ENCODE measurements at regions not wholly inside any gene's neighbourhood (a gene's known extent, or its start where the extent isn't known, plus 50 kb on each side); places are given as distances from the start of the nearest gene placed in this dataset.
A peak's percentile ranks its signal among the peaks of the same experiment; 100 is the strongest.

DNA sequence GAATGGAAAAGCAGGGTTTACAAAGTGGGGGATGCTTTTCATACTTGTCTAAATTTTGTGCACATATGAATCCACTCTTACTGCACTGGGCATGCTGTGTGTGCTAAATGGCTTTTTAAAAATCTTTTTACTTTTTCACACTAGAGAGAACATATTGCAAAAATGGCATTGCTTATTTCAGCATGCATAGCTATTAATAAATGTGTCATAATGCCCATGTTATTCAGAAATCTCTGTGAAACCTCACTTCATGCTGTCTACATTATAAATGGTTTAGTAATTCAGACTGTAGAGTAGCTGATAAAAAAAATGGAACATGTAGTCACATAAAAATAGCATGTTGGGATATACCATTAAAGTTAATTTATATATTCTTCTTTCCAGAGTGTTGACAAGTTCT is 593.8 kb downstream of the RPL10L start:
- TF ChIP-seq, protein P1, sequence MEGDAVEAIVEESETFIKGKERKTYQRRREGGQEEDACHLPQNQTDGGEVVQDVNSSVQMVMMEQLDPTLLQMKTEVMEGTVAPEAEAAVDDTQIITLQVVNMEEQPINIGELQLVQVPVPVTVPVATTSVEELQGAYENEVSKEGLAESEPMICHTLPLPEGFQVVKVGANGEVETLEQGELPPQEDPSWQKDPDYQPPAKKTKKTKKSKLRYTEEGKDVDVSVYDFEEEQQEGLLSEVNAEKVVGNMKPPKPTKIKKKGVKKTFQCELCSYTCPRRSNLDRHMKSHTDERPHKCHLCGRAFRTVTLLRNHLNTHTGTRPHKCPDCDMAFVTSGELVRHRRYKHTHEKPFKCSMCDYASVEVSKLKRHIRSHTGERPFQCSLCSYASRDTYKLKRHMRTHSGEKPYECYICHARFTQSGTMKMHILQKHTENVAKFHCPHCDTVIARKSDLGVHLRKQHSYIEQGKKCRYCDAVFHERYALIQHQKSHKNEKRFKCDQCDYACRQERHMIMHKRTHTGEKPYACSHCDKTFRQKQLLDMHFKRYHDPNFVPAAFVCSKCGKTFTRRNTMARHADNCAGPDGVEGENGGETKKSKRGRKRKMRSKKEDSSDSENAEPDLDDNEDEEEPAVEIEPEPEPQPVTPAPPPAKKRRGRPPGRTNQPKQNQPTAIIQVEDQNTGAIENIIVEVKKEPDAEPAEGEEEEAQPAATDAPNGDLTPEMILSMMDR (optimal IDR thresholded peaks at IDR 0.05 in 1 of 3, IDR thresholded peaks at IDR 0.05 in 1 of 3, conservative IDR thresholded peaks at IDR 0.05 in 1 of 3; ENCODE audit: extremely low read depth in 1 of 3, insufficient read depth in 2 of 3, low read length in 3 of 3) = no peak
- TF ChIP-seq EZH2 (IDR thresholded peaks at IDR 0.05; ENCODE audit: low read length) = no peak
- Histone ChIP-seq H4K20me1 (ENCODE audit: control insufficient read depth, extremely low read depth, insufficient read depth, low read length) (no peaks in the 10 kb centered on the region), H3K79me2 (ENCODE audit: control insufficient read depth, insufficient read depth, low read length) (no peaks in the 10 kb centered on the region), H3K36me3 (ENCODE audit: control insufficient read depth in 2 of 2, extremely low read depth in 1 of 2, insufficient read depth in 2 of 2, low read length in 2 of 2) (no peaks in the 10 kb centered on the region), H3K27ac (ENCODE audit: control insufficient read depth, insufficient read depth, low read length) (no peak overlapping the region), H3K9ac (ENCODE audit: control insufficient read depth, extremely low read depth, insufficient read depth, low read length) (no peak overlapping the region), H3K9me3 (ENCODE audit: control insufficient read depth, low read depth, low read length) (no peaks in the 10 kb centered on the region), H3K4me1 (ENCODE audit: control insufficient read depth, extremely low read depth, insufficient read depth, low read length) (peaks cover 5% of the 10 kb centered on the region), H3K9me1 (ENCODE audit: control insufficient read depth, extremely low read depth, insufficient read depth, low read length) (no peaks in the 10 kb centered on the region), H3K4me3 (ENCODE audit: control insufficient read depth in 2 of 3, extremely low read depth in 1 of 3, insufficient read depth in 2 of 3, low read depth in 1 of 3, low read length in 3 of 3) (no peak overlapping the region), H3K27me3 (ENCODE audit: control insufficient read depth, extremely low read depth, insufficient read depth, low read length) (no peaks in the 10 kb centered on the region), H2AFZ (ENCODE audit: control insufficient read depth, low read length) (no peak overlapping the region), H3K4me2 (ENCODE audit: control insufficient read depth, extremely low read depth, insufficient read depth, low read depth, low read length) (no peak overlapping the region)
- dilution Hi-C loops (cut with MboI; ENCODE audit: extremely low pct_ligation_motif_present, low sequenced_read_pairs) = no loop called here
- DNase-seq (ENCODE audit: low read depth, low spot score) (no peak), FAIRE-seq (no peak)

DNA sequence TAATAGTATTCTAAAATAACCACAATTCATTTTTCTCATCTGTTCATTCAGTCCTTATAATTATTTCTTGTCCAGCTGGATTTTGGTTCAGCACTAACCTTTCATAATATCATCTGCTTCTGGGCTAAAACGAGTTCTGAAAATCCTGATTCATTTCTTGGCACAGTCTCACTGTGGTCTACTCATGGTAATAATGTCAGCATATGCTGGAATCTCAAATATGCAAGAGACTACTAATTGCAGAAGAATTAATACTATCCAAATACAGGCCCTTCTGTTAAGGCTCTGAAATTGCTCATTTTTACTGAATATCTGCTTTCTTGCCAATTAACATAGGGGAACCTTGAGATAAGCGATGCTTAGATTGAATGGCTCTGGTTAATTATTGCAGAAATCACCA is 597.1 kb downstream of the RPL10L start:
- Histone ChIP-seq H3K79me2 (ENCODE audit: control insufficient read depth, insufficient read depth, low read length) (no peaks in the 10 kb centered on the region), H3K36me3 (ENCODE audit: control insufficient read depth in 2 of 2, extremely low read depth in 1 of 2, insufficient read depth in 2 of 2, low read length in 2 of 2) (no peaks in the 10 kb centered on the region), H3K9ac (ENCODE audit: control insufficient read depth, extremely low read depth, insufficient read depth, low read length) (no peak overlapping the region), H3K9me3 (ENCODE audit: control insufficient read depth, low read depth, low read length) (no peaks in the 10 kb centered on the region), H3K27me3 (ENCODE audit: control insufficient read depth, extremely low read depth, insufficient read depth, low read length) (no peaks in the 10 kb centered on the region), H4K20me1 (ENCODE audit: control insufficient read depth, extremely low read depth, insufficient read depth, low read length) (no peaks in the 10 kb centered on the region), H3K4me3 (ENCODE audit: control insufficient read depth in 2 of 3, extremely low read depth in 1 of 3, insufficient read depth in 2 of 3, low read depth in 1 of 3, low read length in 3 of 3) (no peak overlapping the region), H3K27ac (ENCODE audit: control insufficient read depth, insufficient read depth, low read length) (no peak overlapping the region), H2AFZ (ENCODE audit: control insufficient read depth, low read length) (no peak overlapping the region), H3K4me1 (ENCODE audit: control insufficient read depth, extremely low read depth, insufficient read depth, low read length) (peaks cover 8% of the 10 kb centered on the region), H3K9me1 (ENCODE audit: control insufficient read depth, extremely low read depth, insufficient read depth, low read length) (no peaks in the 10 kb centered on the region), H3K4me2 (ENCODE audit: control insufficient read depth, extremely low read depth, insufficient read depth, low read depth, low read length) (no peak overlapping the region)
- DNase-seq (ENCODE audit: low read depth, low spot score) (peak; percentile 33), FAIRE-seq (peak; percentile 39)
- dilution Hi-C loops (cut with MboI; ENCODE audit: extremely low pct_ligation_motif_present, low sequenced_read_pairs) = no loop called here
- TF ChIP-seq, protein P1 (optimal IDR thresholded peaks at IDR 0.05 in 1 of 3, IDR thresholded peaks at IDR 0.05 in 1 of 3, conservative IDR thresholded peaks at IDR 0.05 in 1 of 3; ENCODE audit: extremely low read depth in 1 of 3, insufficient read depth in 2 of 3, low read length in 3 of 3) = no peak
- TF ChIP-seq EZH2 (IDR thresholded peaks at IDR 0.05; ENCODE audit: low read length) = no peak
